Endothelial cell (in vitro differentiated cells): ENCODE measurements at regions not wholly inside any gene's neighbourhood (a gene's known extent, or its start where the extent isn't known, plus 50 kb on each side); places are given as distances from the start of the nearest gene placed in this dataset.

Source experiments
- DNase-seq: peaks from one replicate; pipeline ENCODE4 v3.0.0; 2021; ENCODE audit warnings: low spot score
- H3K27ac Mint-ChIP-seq: one replicate; pipeline ENCODE4 v1.8.0; 2021; ENCODE audit warnings: mixed read lengths, inconsistent platforms; ENCODE audit not compliant: unreplicated experiment
- H3K27me3 Mint-ChIP-seq: one replicate; pipeline ENCODE4 v1.8.0; 2021; ENCODE audit warnings: mild to moderate bottlenecking, moderate library complexity, mixed read lengths, inconsistent platforms; ENCODE audit not compliant: unreplicated experiment
- H3K36me3 Mint-ChIP-seq: one replicate; pipeline ENCODE4 v1.8.0; 2021; ENCODE audit warnings: mild to moderate bottlenecking, low read depth, mixed read lengths, inconsistent platforms; ENCODE audit not compliant: unreplicated experiment
- H3K4me1 Mint-ChIP-seq: one replicate; pipeline ENCODE4 v1.8.0; 2021; ENCODE audit warnings: mild to moderate bottlenecking, mixed read lengths, inconsistent platforms; ENCODE audit not compliant: unreplicated experiment
- H3K4me3 Mint-ChIP-seq: one replicate; pipeline ENCODE4 v1.8.0; 2021; ENCODE audit warnings: mild to moderate bottlenecking, mixed read lengths, inconsistent platforms; ENCODE audit not compliant: unreplicated experiment
- H3K9me3 Mint-ChIP-seq: one replicate; pipeline ENCODE4 v1.8.0; 2021; ENCODE audit warnings: mixed read lengths, inconsistent platforms; ENCODE audit not compliant: unreplicated experiment
- TF ChIP-seq, protein P1 (sequence below): fragments of 200-600 bp; sonication (generic); IDR thresholded peaks from one replicate; pipeline ENCODE4 v1.5.0; 2021; ENCODE audit warnings: antibody characterized with exemption; ENCODE audit not compliant: unreplicated experiment

DNA sequence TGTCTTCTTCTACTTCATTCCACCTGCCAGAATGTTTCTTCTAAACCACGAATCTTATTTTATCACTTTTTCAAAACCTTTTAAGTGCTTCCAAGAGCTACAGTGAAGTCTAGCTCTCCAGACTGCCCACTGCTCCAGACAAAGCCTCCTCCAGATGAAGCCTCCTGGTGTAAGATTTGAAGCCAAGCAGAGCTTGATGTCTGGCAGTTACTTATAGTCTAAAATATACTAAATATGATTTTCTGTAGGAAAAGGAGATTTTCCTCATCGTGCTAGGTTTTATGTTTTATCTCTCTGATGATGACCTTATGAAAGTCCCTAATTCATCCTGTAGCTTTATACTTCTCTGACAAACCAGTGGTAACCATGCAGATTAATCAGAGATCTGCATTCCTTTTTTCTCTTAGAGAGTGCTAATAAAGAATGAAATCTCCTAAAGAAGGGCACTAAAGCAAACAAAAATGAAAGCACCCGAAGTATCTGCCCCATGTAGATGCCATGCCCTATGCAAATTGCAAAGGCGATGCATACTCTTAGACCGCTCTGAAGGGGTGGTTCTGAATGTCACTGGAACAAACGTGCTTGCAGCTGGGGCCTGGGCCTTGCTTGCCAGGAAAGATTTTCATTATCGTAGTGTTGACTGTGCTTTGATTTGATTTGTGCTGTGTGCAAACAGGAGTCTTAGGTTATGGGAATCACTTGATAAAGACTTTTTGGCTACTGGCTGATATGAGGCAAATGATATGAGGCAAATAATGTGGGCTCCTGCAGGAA, 314.2 kb downstream of the PID1 start:
- no peaks in the 10 kb centered on the region for H3K36me3 Mint-ChIP-seq
- H3K4me3 Mint-ChIP-seq = no peak overlapping the region
- no peaks in the 10 kb centered on the region for H3K4me1 Mint-ChIP-seq
- no peaks in the 10 kb centered on the region for H3K27me3 Mint-ChIP-seq
- no peak overlapping the region for H3K27ac Mint-ChIP-seq
- no peaks in the 10 kb centered on the region for H3K9me3 Mint-ChIP-seq
- TF ChIP-seq, protein P1, sequence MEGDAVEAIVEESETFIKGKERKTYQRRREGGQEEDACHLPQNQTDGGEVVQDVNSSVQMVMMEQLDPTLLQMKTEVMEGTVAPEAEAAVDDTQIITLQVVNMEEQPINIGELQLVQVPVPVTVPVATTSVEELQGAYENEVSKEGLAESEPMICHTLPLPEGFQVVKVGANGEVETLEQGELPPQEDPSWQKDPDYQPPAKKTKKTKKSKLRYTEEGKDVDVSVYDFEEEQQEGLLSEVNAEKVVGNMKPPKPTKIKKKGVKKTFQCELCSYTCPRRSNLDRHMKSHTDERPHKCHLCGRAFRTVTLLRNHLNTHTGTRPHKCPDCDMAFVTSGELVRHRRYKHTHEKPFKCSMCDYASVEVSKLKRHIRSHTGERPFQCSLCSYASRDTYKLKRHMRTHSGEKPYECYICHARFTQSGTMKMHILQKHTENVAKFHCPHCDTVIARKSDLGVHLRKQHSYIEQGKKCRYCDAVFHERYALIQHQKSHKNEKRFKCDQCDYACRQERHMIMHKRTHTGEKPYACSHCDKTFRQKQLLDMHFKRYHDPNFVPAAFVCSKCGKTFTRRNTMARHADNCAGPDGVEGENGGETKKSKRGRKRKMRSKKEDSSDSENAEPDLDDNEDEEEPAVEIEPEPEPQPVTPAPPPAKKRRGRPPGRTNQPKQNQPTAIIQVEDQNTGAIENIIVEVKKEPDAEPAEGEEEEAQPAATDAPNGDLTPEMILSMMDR = no peak
- DNase-seq = no peak

DNA sequence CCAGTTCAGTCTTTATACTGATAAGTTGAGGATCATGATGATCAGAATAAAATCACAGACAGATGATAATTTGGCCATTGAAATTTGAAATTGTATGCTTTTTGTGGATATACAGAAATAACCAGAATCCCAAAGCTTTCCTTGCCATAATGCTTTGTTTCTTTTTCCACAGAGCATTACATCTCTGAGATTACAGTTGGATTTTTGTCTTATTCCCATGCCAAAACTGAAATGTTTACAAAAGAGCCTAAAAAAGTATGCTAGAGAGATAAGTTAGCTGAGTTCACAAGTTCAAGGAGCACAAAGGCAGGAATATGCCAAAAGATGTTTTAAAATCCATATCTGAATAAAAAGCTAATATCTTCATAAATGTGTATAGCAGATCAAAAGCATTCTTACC, 321.3 kb downstream of the PID1 start:
- H3K9me3 Mint-ChIP-seq = no peaks in the 10 kb centered on the region
- no peak overlapping the region for H3K27ac Mint-ChIP-seq
- H3K4me3 Mint-ChIP-seq = no peak overlapping the region
- H3K36me3 Mint-ChIP-seq = no peaks in the 10 kb centered on the region
- no peaks in the 10 kb centered on the region for H3K27me3 Mint-ChIP-seq
- no peak for DNase-seq
- TF ChIP-seq, protein P1 = no peak
- H3K4me1 Mint-ChIP-seq = no peaks in the 10 kb centered on the region

DNA sequence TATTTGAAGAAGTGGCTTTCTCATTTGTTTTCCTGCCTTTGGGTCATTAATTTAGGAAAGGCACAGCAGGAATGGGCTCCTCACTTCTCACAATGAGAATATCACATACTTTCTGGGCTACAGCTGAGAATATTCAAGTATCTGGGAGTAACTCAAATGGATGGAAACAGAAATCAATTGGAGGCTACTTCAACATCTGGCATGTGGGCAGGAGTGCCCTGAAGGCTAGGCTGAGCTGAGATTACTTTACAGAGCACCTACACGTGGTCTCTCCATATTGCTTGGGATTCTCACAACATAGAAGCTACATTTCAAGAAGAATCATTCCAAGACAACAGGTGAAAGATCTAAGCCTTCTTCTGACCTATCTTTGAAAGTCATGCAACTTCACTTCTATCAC, 325.4 kb downstream of the PID1 start:
- Mint-ChIP-seq H3K4me1 (no peaks in the 10 kb centered on the region), H3K4me3 (no peak overlapping the region), H3K36me3 (no peaks in the 10 kb centered on the region), H3K27me3 (no peaks in the 10 kb centered on the region), H3K27ac (no peak overlapping the region), H3K9me3 (no peaks in the 10 kb centered on the region)
- DNase-seq = no peak
- TF ChIP-seq, protein P1 = no peak

DNA sequence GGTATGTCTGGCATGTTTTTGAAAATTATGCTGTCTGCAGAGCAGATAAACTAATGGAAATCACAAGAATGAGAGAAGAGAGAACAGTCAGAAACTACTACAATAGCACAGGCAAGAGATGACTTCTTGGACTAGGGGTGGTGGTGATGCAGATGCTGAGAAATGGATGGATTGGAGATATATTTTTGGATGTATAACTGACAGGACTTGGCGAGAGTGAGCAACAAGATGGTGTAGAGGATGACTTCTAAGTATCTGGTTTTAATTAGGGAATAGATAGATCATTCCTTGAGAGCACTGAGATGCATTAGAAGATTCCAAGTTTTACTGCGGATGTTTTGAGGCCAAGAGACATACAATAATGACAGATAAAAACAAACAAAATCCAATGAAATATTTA, 328.2 kb downstream of the PID1 start:
- Mint-ChIP-seq H3K27ac (no peak overlapping the region), H3K9me3 (no peaks in the 10 kb centered on the region), H3K36me3 (no peaks in the 10 kb centered on the region), H3K4me3 (no peak overlapping the region), H3K4me1 (no peaks in the 10 kb centered on the region), H3K27me3 (no peaks in the 10 kb centered on the region)
- TF ChIP-seq, protein P1 = no peak
- DNase-seq = no peak

DNA sequence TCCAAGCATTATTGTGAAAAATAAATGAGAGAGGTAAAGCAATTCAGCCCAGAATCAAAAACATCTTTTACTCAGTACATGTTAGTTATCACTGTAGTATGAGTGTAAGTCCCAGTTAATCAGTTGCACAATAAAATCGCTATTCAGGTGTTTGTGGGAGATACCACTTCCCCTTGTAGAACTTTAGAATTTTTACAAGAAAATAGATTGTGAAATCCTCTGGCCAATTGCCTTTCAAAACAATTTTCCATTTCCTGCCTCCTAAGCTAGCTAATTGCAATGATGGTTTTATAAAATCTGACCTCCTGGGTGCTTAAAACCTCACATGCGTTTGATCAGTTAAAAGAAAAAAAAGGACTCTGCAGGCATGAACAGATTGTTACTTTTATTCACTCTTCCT, 332.5 kb downstream of the PID1 start:
- DNase-seq = no peak
- H3K4me1 Mint-ChIP-seq = no peaks in the 10 kb centered on the region

More for the DNA sequence above, 332.5 kb downstream of the PID1 start:
- Mint-ChIP-seq H3K4me3 (no peak overlapping the region), H3K36me3 (no peaks in the 10 kb centered on the region), H3K27ac (no peak overlapping the region), H3K9me3 (no peaks in the 10 kb centered on the region), H3K27me3 (peaks cover 2% of the 10 kb centered on the region)
- TF ChIP-seq, protein P1 = no peak
